SK-N-SH (cell line): ENCODE measurements at regions not wholly inside any gene's neighbourhood (a gene's known extent, or its start where the extent isn't known, plus 50 kb on each side); places are given as distances from the start of the nearest gene placed in this dataset.
A peak's percentile ranks its signal among the peaks of the same experiment; 100 is the strongest.

Experiments
- CTCF ChIA-PET: fragments of 300-600, 350-600 bp; formaldehyde crosslinking; extraction: SDS; loops from one replicate; lab custom pipeline; 2021; lab: Yijun Ruan, JAX
- POLR2A ChIA-PET: fragments of 350-600 bp; sonication (Branson Sonifier 250); formaldehyde crosslinking; extraction: SDS; loops from one replicate; lab custom pipeline; 2020; ENCODE audit warnings: antibody characterized with exemption, inconsistent platforms; lab: Yijun Ruan, JAX
- DNase-seq: peaks from one replicate; pipeline ENCODE4 v3.0.0; 2012
- H2AFZ ChIP-seq: fragments of 200-600 bp; sonication (generic); 2 replicates; pipeline ENCODE4 v1.8.1; 2016; ENCODE audit warnings: antibody characterized with exemption, mild to moderate bottlenecking, low read depth
- H3F3A ChIP-seq: fragments of 200-600 bp; sonication (generic); replicated peaks from 2 replicates; pipeline ENCODE3; 2016; ENCODE audit warnings: antibody characterized with exemption, mild to moderate bottlenecking; ENCODE audit not compliant: insufficient read depth
- H3K27ac ChIP-seq, 2 experiments: fragments of 200-500 bp in 1 of 2; fragments of 200-600 bp in 1 of 2; sonication (Bioruptor generic) in 1 of 2; sonication (generic), shearing (Covaris generic) in 1 of 2; 2 replicates each; pipeline versions ENCODE4 v1.5.1 to v1.6.1; 2014 to 2016; ENCODE audit warnings: low read depth in 2 of 2, inconsistent platforms in 1 of 2, low read length in 1 of 2, mild to moderate bottlenecking in 1 of 2, mixed read lengths in 1 of 2
- H3K27me3 ChIP-seq: fragments of 200-600 bp; sonication (generic), shearing (Covaris generic); 2 replicates; pipeline ENCODE4 v1.6.1; 2016; ENCODE audit warnings: mixed run types; ENCODE audit not compliant: insufficient read depth
- H3K36me3 ChIP-seq, 2 experiments: fragments of 200-500 bp in 1 of 2; fragments of 200-600 bp in 1 of 2; sonication (Bioruptor generic) in 1 of 2; sonication (generic) in 1 of 2; replicated peaks in 1 of 2; 2 replicates each; pipeline versions ENCODE3 to v1.5.1; 2014 to 2016; ENCODE audit warnings: low read length in 1 of 2, mild to moderate bottlenecking in 1 of 2; ENCODE audit not compliant: insufficient read depth in 2 of 2, control insufficient read depth in 1 of 2
- H3K4me1 ChIP-seq, 2 experiments: fragments of 200-500 bp in 1 of 2; fragments of 200-600 bp in 1 of 2; sonication (Bioruptor generic) in 1 of 2; sonication (generic), shearing (Covaris generic) in 1 of 2; 2 replicates each; pipeline versions ENCODE4 v1.5.1 to v1.6.1; 2014 to 2016; ENCODE audit warnings: low read depth in 1 of 2, low read length in 1 of 2, mixed run types in 1 of 2; ENCODE audit not compliant: insufficient read depth in 2 of 2, control insufficient read depth in 1 of 2
- H3K4me2 ChIP-seq: fragments of 200-600 bp; sonication (generic), shearing (Covaris generic); 2 replicates; pipeline ENCODE4 v1.6.1; 2017; ENCODE audit warnings: mixed run types
- H3K4me3 ChIP-seq, 2 experiments: fragments of 200-500 bp in 1 of 2; fragments of 200-600 bp in 1 of 2; sonication (Bioruptor generic) in 1 of 2; sonication (generic), shearing (Covaris generic) in 1 of 2; 2 replicates each; pipeline versions ENCODE4 v1.5.1 to v1.8.1; 2014 to 2016; ENCODE audit warnings: low read depth in 2 of 2, inconsistent platforms in 1 of 2, low read length in 1 of 2, mild to moderate bottlenecking in 1 of 2, mixed read lengths in 1 of 2, moderate library complexity in 1 of 2
- H3K79me2 ChIP-seq: fragments of 200-600 bp; sonication (generic); 2 replicates; pipeline ENCODE4 v1.8.1; 2017; ENCODE audit warnings: mild to moderate bottlenecking; ENCODE audit not compliant: insufficient read depth
- H3K9ac ChIP-seq: fragments of 200-600 bp; sonication (generic); 2 replicates; pipeline ENCODE4 v1.6.1; 2017; ENCODE audit warnings: mixed run types
- H3K9me2 ChIP-seq: fragments of 200-600 bp; sonication (generic); 2 replicates; pipeline ENCODE4 v1.6.1; 2017; ENCODE audit warnings: mixed run types
- H3K9me3 ChIP-seq: fragments of 200-600 bp; sonication (generic); 2 replicates; pipeline ENCODE4 v1.6.1; 2017; ENCODE audit warnings: mixed run types, mild to moderate bottlenecking, moderate library complexity
- H4K20me1 ChIP-seq: fragments of 200-600 bp; sonication (generic); 2 replicates; pipeline ENCODE4 v1.6.1; 2017; ENCODE audit warnings: mild to moderate bottlenecking, mixed run types; ENCODE audit not compliant: insufficient read depth
- EZH2phosphoT487 ChIP-seq: fragments of 200-600 bp; sonication (generic); IDR thresholded peaks from 2 replicates; pipeline ENCODE4 v1.6.1; 2017; ENCODE audit warnings: low read depth, mixed run types, mild to moderate bottlenecking, antibody characterized with exemption, moderate library complexity, borderline replicate concordance
- FOSL2 ChIP-seq: IDR thresholded peaks from 2 replicates; pipeline ENCODE4 v1.4.0; 2012; ENCODE audit warnings: low read depth, mild to moderate bottlenecking, moderate library complexity, borderline replicate concordance
- GATA2 ChIP-seq: sonication (generic); formaldehyde crosslinking; IDR thresholded peaks from 2 replicates; pipeline ENCODE4 v1.5.0; 2020; ENCODE audit warnings: mild to moderate bottlenecking, missing genetic modification reagents
- IRF3 ChIP-seq: fragments of 150-350 bp; IDR thresholded peaks from 2 replicates; pipeline ENCODE4 v1.6.1; 2016; ENCODE audit warnings: mild to moderate bottlenecking, low read depth, low read length
- JUND ChIP-seq: IDR thresholded peaks from 2 replicates; pipeline ENCODE4 v1.4.0; 2012
- MXI1 ChIP-seq: IDR thresholded peaks from 2 replicates; pipeline ENCODE4 v1.6.1; 2012; ENCODE audit warnings: mild to moderate bottlenecking, low read depth, low read length, improper control_type of control experiment
- NFIC ChIP-seq: IDR thresholded peaks from 2 replicates; pipeline ENCODE4 v1.4.0; 2012; ENCODE audit warnings: borderline replicate concordance
- NRF1 ChIP-seq: IDR thresholded peaks from 2 replicates; pipeline ENCODE4 v1.6.1; 2012; ENCODE audit warnings: low read depth, mild to moderate bottlenecking, low read length
- POLR2AphosphoS5 ChIP-seq: IDR thresholded peaks from 2 replicates; pipeline ENCODE4 v1.6.1; 2012; ENCODE audit warnings: low read depth, low read length
- RAD21 ChIP-seq: IDR thresholded peaks from 2 replicates; pipeline ENCODE4 v1.6.1; 2012; ENCODE audit warnings: mild to moderate bottlenecking, low read length
- RCOR1 ChIP-seq: fragments of 150-350 bp; IDR thresholded peaks from 2 replicates; pipeline ENCODE4 v1.6.1; 2017; ENCODE audit warnings: antibody characterized with exemption, low read length
- RXRA ChIP-seq: IDR thresholded peaks from 2 replicates; pipeline ENCODE4 v1.4.0; 2012; ENCODE audit warnings: low read depth, mild to moderate bottlenecking, borderline replicate concordance
- SIN3A ChIP-seq: IDR thresholded peaks from 2 replicates; pipeline ENCODE4 v1.6.1; 2012; ENCODE audit warnings: low read depth, mild to moderate bottlenecking, low read length, moderate library complexity, borderline replicate concordance
- SMC3 ChIP-seq: IDR thresholded peaks from 2 replicates; pipeline ENCODE4 v1.6.1; 2012; ENCODE audit warnings: low read depth, low read length, improper control_type of control experiment
- TCF12 ChIP-seq: IDR thresholded peaks from 2 replicates; pipeline ENCODE4 v1.4.0; 2012
- ZBTB33 ChIP-seq: IDR thresholded peaks from 2 replicates; pipeline ENCODE4 v1.4.0; 2012; ENCODE audit warnings: low read depth, borderline replicate concordance
- WGBS: methylation state at CpG from one replicate; pipeline ENCODE4 v1.1.6; 2017; ENCODE audit warnings: low lambda C conversion rate; 5-methylcytosine and 5-hydroxymethylcytosine counted together

GRCh38 chr12:90061809-90062208, 353.2 kb upstream of the ATP2B1 start:
- Histone ChIP-seq H3K9me3 (no peaks in the 10 kb centered on the region), H3K9ac (no peak overlapping the region), H4K20me1 (no peaks in the 10 kb centered on the region), H3K4me1 (peaks cover 0 to 29% of the 10 kb centered on the region in 2 experiments; a peak in 2 of 4 replicates), H3K36me3 (no peaks in the 10 kb centered on the region), H3K4me3 (no peak overlapping the region), H3K27ac (peak overlapping the region in 1 of 2 experiments; percentile 57; a peak in 2 of 4 replicates), H3K4me2 (no peak overlapping the region), H2AFZ (no peak overlapping the region), H3K9me2 (no peaks in the 10 kb centered on the region), H3K79me2 (no peaks in the 10 kb centered on the region), H3K27me3 (no peaks in the 10 kb centered on the region), H3F3A (peaks cover 4% of the 10 kb centered on the region)
- no peak for TF ChIP-seq RCOR1
- no peak; the same call in 1 of the 2 replicates for TF ChIP-seq FOSL2
- TF ChIP-seq TCF12, result no peak
- no peak for TF ChIP-seq RXRA
- no peak for TF ChIP-seq MXI1
- no peak for TF ChIP-seq EZH2phosphoT487
- no peak for TF ChIP-seq RAD21
- no peak for TF ChIP-seq JUND
- TF ChIP-seq NFIC, result no peak
- TF ChIP-seq POLR2AphosphoS5, result no peak
- TF ChIP-seq ZBTB33, result no peak
- TF ChIP-seq SMC3, result no peak
- no peak for TF ChIP-seq NRF1
- TF ChIP-seq SIN3A, result no peak
- TF ChIP-seq GATA2, result no peak
- ChIA-PET CTCF (no interaction called here), POLR2A (no interaction called here)
- no peak for DNase-seq
- WGBS, result 96% methylated on average over 2 of the region's 2 CpGs

GRCh38 chr12:90060031-90060430, 351.4 kb upstream of the ATP2B1 start:
- ChIA-PET CTCF (no interaction called here), POLR2A (no interaction called here)
- no peaks in the 10 kb centered on the region for H3K27me3 ChIP-seq
- TF ChIP-seq SIN3A, result no peak
- TF ChIP-seq IRF3, result no peak
- TF ChIP-seq ZBTB33, result no peak
- no peak overlapping the region for H3K27ac ChIP-seq
- H3K4me2 ChIP-seq, result no peak overlapping the region
- no peak overlapping the region for H2AFZ ChIP-seq
- no peaks in the 10 kb centered on the region for H3K9me2 ChIP-seq
- H3F3A ChIP-seq, result peaks cover 4% of the 10 kb centered on the region
- peaks cover 0 to 20% of the 10 kb centered on the region in 2 experiments; a peak in 2 of 4 replicates for H3K4me1 ChIP-seq
- no peaks in the 10 kb centered on the region for H3K79me2 ChIP-seq
- H3K4me3 ChIP-seq, result no peak overlapping the region
- H3K9ac ChIP-seq, result no peak overlapping the region
- no peaks in the 10 kb centered on the region for H4K20me1 ChIP-seq
- no peaks in the 10 kb centered on the region for H3K9me3 ChIP-seq
- no peaks in the 10 kb centered on the region for H3K36me3 ChIP-seq
- WGBS, result 94% methylated on average over 1 of the region's 1 CpG
- DNase-seq, result no peak
